HepG2 (cell line): ENCODE measurements at regions not wholly inside any gene's neighbourhood (a gene's known extent, or its start where the extent isn't known, plus 50 kb on each side); places are given as distances from the start of the nearest gene placed in this dataset.

Experiments
- EZH2 ChIP-seq: conservative IDR thresholded peaks from 2 replicates; pipeline ENCODE4 v1.6.1; 2012; ENCODE audit warnings: mild to moderate bottlenecking, low read depth, low read length, moderate library complexity
- FOXM1 ChIP-seq: sonication (generic); formaldehyde crosslinking; IDR thresholded peaks from 2 replicates; pipeline ENCODE4 v1.5.0; 2020; ENCODE audit warnings: missing genetic modification reagents
- NBN ChIP-seq: fragments of 450-650 bp; conservative IDR thresholded peaks from 2 replicates; pipeline ENCODE4 v1.6.1; 2017
- YY1 ChIP-seq: IDR thresholded peaks from 2 replicates; pipeline ENCODE4 v1.6.1; 2011; ENCODE audit warnings: low read length, low read depth, moderate library complexity, mild to moderate bottlenecking; ENCODE audit not compliant: insufficient read depth, insufficient replicate concordance
- ZNF101 ChIP-seq: sonication (generic); formaldehyde crosslinking; IDR thresholded peaks from 2 replicates; pipeline ENCODE4 v1.4.0; 2020; ENCODE audit warnings: mild to moderate bottlenecking, low read depth, missing genetic modification reagents, borderline replicate concordance
- ZNF274 ChIP-seq: sonication (generic); formaldehyde crosslinking; IDR thresholded peaks from 2 replicates; pipeline ENCODE4 v1.5.1; 2020; ENCODE audit warnings: mild to moderate bottlenecking, missing genetic modification reagents
- TF ChIP-seq, protein P1 (sequence below): sonication (generic); formaldehyde crosslinking; IDR thresholded peaks from 2 replicates; pipeline ENCODE4 v1.8.1; 2022; ENCODE audit warnings: mild to moderate bottlenecking, missing genetic modification reagents
- TF ChIP-seq, protein P2 (sequence below): sonication (generic); formaldehyde crosslinking; conservative IDR thresholded peaks from 2 replicates; pipeline ENCODE4 v1.8.0; 2022; ENCODE audit warnings: missing genetic modification reagents
- TF ChIP-seq, protein P3 (sequence below), 2 experiments: sonication (generic) in 1 of 2; formaldehyde crosslinking in 1 of 2; IDR thresholded peaks; 2 replicates each; pipeline versions ENCODE4 v1.4.0 to v1.6.1; 2018 to 2020; ENCODE audit warnings: missing genetic modification reagents in 2 of 2, borderline replicate concordance in 1 of 2, low read depth in 1 of 2, mild to moderate bottlenecking in 1 of 2, missing biosample characterization in 1 of 2
- TF ChIP-seq, protein P4 (sequence below): sonication (generic); formaldehyde crosslinking; IDR thresholded peaks from 2 replicates; pipeline ENCODE4 v1.5.0; 2020; ENCODE audit warnings: mild to moderate bottlenecking, missing genetic modification reagents, moderate library complexity
- TF ChIP-seq, protein P5 (sequence below): sonication (generic); formaldehyde crosslinking; IDR thresholded peaks from 2 replicates; pipeline ENCODE4 v1.4.0; 2020; ENCODE audit warnings: missing genetic modification reagents, mild to moderate bottlenecking, borderline replicate concordance
- TF ChIP-seq, protein P6 (sequence below): sonication (generic); formaldehyde crosslinking; IDR thresholded peaks from 2 replicates; pipeline ENCODE4 v1.8.0; 2022; ENCODE audit warnings: low read depth, missing genetic modification reagents

DNA sequence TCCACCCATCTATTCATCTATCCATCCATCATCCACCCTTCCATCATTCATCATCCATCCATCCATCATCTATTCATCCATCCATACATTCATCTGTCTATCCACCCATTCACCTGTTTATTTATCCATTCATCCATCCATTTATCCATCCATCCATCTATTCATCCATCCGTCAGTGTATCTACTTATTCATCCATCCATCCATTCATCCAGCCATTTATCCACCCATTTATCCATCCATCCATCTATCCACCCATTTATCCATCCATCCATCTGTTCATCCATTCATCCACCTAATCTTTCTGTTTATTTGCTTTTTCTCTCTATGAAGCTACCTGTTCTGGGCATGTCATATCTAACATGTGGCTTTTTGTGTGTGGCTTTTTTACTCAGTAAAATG lies 115.4 kb downstream of the CRYAA start:
- TF ChIP-seq EZH2 (no peak), ZNF101 (CRISPR knock-in tag) (no peak), NBN (no peak), YY1 (no peak), FOXM1 (CRISPR knock-in tag) (no peak), ZNF274 (CRISPR knock-in tag) (no peak)
- TF ChIP-seq, protein P1, sequence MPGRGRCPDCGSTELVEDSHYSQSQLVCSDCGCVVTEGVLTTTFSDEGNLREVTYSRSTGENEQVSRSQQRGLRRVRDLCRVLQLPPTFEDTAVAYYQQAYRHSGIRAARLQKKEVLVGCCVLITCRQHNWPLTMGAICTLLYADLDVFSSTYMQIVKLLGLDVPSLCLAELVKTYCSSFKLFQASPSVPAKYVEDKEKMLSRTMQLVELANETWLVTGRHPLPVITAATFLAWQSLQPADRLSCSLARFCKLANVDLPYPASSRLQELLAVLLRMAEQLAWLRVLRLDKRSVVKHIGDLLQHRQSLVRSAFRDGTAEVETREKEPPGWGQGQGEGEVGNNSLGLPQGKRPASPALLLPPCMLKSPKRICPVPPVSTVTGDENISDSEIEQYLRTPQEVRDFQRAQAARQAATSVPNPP (CRISPR knock-in tag) = no peak
- TF ChIP-seq, protein P2, sequence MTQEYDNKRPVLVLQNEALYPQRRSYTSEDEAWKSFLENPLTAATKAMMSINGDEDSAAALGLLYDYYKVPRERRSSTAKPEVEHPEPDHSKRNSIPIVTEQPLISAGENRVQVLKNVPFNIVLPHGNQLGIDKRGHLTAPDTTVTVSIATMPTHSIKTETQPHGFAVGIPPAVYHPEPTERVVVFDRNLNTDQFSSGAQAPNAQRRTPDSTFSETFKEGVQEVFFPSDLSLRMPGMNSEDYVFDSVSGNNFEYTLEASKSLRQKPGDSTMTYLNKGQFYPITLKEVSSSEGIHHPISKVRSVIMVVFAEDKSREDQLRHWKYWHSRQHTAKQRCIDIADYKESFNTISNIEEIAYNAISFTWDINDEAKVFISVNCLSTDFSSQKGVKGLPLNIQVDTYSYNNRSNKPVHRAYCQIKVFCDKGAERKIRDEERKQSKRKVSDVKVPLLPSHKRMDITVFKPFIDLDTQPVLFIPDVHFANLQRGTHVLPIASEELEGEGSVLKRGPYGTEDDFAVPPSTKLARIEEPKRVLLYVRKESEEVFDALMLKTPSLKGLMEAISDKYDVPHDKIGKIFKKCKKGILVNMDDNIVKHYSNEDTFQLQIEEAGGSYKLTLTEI (CRISPR knock-in tag) = no peak
- TF ChIP-seq, protein P3, sequence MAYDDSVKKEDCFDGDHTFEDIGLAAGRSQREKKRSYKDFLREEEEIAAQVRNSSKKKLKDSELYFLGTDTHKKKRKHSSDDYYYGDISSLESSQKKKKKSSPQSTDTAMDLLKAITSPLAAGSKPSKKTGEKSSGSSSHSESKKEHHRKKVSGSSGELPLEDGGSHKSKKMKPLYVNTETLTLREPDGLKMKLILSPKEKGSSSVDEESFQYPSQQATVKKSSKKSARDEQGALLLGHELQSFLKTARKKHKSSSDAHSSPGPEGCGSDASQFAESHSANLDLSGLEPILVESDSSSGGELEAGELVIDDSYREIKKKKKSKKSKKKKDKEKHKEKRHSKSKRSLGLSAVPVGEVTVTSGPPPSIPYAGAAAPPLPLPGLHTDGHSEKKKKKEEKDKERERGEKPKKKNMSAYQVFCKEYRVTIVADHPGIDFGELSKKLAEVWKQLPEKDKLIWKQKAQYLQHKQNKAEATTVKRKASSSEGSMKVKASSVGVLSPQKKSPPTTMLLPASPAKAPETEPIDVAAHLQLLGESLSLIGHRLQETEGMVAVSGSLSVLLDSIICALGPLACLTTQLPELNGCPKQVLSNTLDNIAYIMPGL (CRISPR knock-in tag; IDR thresholded peaks at IDR 0.05; ENCODE audit: borderline replicate concordance in 1 of 2, low read depth in 1 of 2) = no peak
- TF ChIP-seq, protein P4, sequence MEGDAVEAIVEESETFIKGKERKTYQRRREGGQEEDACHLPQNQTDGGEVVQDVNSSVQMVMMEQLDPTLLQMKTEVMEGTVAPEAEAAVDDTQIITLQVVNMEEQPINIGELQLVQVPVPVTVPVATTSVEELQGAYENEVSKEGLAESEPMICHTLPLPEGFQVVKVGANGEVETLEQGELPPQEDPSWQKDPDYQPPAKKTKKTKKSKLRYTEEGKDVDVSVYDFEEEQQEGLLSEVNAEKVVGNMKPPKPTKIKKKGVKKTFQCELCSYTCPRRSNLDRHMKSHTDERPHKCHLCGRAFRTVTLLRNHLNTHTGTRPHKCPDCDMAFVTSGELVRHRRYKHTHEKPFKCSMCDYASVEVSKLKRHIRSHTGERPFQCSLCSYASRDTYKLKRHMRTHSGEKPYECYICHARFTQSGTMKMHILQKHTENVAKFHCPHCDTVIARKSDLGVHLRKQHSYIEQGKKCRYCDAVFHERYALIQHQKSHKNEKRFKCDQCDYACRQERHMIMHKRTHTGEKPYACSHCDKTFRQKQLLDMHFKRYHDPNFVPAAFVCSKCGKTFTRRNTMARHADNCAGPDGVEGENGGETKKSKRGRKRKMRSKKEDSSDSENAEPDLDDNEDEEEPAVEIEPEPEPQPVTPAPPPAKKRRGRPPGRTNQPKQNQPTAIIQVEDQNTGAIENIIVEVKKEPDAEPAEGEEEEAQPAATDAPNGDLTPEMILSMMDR (CRISPR knock-in tag) = no peak
- TF ChIP-seq, protein P5, sequence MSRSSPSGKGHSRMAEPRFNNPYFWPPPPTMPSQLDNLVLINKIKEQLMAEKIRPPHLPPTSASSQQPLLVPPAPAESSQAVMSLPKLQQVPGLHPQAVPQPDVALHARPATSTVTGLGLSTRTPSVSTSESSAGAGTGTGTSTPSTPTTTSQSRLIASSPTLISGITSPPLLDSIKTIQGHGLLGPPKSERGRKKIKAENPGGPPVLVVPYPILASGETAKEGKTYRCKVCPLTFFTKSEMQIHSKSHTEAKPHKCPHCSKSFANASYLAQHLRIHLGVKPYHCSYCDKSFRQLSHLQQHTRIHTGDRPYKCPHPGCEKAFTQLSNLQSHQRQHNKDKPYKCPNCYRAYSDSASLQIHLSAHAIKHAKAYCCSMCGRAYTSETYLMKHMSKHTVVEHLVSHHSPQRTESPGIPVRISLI = no peak
- TF ChIP-seq, protein P6, sequence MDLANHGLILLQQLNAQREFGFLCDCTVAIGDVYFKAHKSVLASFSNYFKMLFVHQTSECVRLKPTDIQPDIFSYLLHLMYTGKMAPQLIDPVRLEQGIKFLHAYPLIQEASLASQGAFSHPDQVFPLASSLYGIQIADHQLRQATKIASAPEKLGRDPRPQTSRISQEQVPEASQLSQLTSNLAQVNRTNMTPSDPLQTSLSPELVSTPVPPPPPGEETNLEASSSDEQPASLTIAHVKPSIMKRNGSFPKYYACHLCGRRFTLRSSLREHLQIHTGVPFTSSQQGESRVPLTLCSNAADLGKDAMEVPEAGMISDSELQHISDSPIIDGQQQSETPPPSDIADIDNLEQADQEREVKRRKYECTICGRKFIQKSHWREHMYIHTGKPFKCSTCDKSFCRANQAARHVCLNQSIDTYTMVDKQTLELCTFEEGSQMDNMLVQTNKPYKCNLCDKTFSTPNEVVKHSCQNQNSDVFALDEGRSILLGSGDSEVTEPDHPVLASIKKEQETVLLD = no peak
